ENCODE measurements at regions not wholly inside any gene's neighbourhood (a gene's known extent, or its start where the extent isn't known, plus 50 kb on each side); places are given as distances from the start of the nearest gene placed in this dataset.

- no TSS peak for BruUV-seq (replicated peaks)
- no peaks in the 10 kb centered on the region for H3K27me3 Mint-ChIP-seq (ENCODE audit: unreplicated experiment)
- DNase-seq, result no peak
- TF ChIP-seq CTCF (IDR thresholded peaks at IDR 0.05; ENCODE audit: unreplicated experiment), result no peak
- no peak overlapping the region for H3K27ac Mint-ChIP-seq (ENCODE audit: unreplicated experiment)
- CTCF ChIA-PET, result no interaction called here
- intact Hi-C loops (cut with micrococcal nuclease; ENCODE audit: unreplicated experiment), result no loop called here
- no peak overlapping the region for H3K4me3 Mint-ChIP-seq (ENCODE audit: low read depth, unreplicated experiment)
- peaks cover 8% of the 10 kb centered on the region for H3K4me1 Mint-ChIP-seq (ENCODE audit: low read depth, unreplicated experiment)
- peaks cover 2% of the 10 kb centered on the region for H3K9me3 Mint-ChIP-seq (ENCODE audit: low read depth, unreplicated experiment)
- H3K36me3 Mint-ChIP-seq (ENCODE audit: insufficient read depth, unreplicated experiment), result peaks cover 5% of the 10 kb centered on the region
Observed at GRCh38 chrX:131783555-131784308, 239.4 kb upstream of the STK26 start.

GRCh38 chrX:131789664-131790063 lies 233.4 kb upstream of the STK26 start:
- DNase-seq, result no peak
- CTCF ChIA-PET, result no interaction called here
- intact Hi-C loops (cut with micrococcal nuclease; ENCODE audit: unreplicated experiment), result no loop called here

GRCh38 chrX:131791608-131792355 lies 231.3 kb upstream of the STK26 start:
- CTCF ChIA-PET, result no interaction called here

More at GRCh38 chrX:131789664-131790063, 233.4 kb upstream of the STK26 start:
- Mint-ChIP-seq H3K27me3 (ENCODE audit: unreplicated experiment) (no peaks in the 10 kb centered on the region), H3K4me3 (ENCODE audit: low read depth, unreplicated experiment) (no peak overlapping the region), H3K4me1 (ENCODE audit: low read depth, unreplicated experiment) (no peaks in the 10 kb centered on the region), H3K9me3 (ENCODE audit: low read depth, unreplicated experiment) (peaks cover 5% of the 10 kb centered on the region), H3K27ac (ENCODE audit: unreplicated experiment) (no peak overlapping the region), H3K36me3 (ENCODE audit: insufficient read depth, unreplicated experiment) (peaks cover 5% of the 10 kb centered on the region)
- BruUV-seq (replicated peaks), result no TSS peak
- no peak for TF ChIP-seq CTCF (IDR thresholded peaks at IDR 0.05; ENCODE audit: unreplicated experiment)

GRCh38 chrX:131792356-131792749 lies 230.7 kb upstream of the STK26 start:
- no peak overlapping the region for H3K27ac Mint-ChIP-seq (ENCODE audit: unreplicated experiment)
- no peak for DNase-seq

More at GRCh38 chrX:131791608-131792355, 231.3 kb upstream of the STK26 start:
- H3K4me3 Mint-ChIP-seq (ENCODE audit: low read depth, unreplicated experiment), result no peak overlapping the region
- intact Hi-C loops (cut with micrococcal nuclease; ENCODE audit: unreplicated experiment), result no loop called here
- DNase-seq, result no peak
- H3K4me1 Mint-ChIP-seq (ENCODE audit: low read depth, unreplicated experiment), result no peaks in the 10 kb centered on the region
- H3K9me3 Mint-ChIP-seq (ENCODE audit: low read depth, unreplicated experiment), result peaks cover 5% of the 10 kb centered on the region
- H3K27me3 Mint-ChIP-seq (ENCODE audit: unreplicated experiment), result no peaks in the 10 kb centered on the region
- peaks cover 1% of the 10 kb centered on the region for H3K36me3 Mint-ChIP-seq (ENCODE audit: insufficient read depth, unreplicated experiment)
- no peak overlapping the region for H3K27ac Mint-ChIP-seq (ENCODE audit: unreplicated experiment)
- BruUV-seq (replicated peaks), result no TSS peak
- TF ChIP-seq CTCF (IDR thresholded peaks at IDR 0.05; ENCODE audit: unreplicated experiment), result no peak

More at GRCh38 chrX:131792356-131792749, 230.7 kb upstream of the STK26 start:
- BruUV-seq (replicated peaks), result no TSS peak
- no peak for TF ChIP-seq CTCF (IDR thresholded peaks at IDR 0.05; ENCODE audit: unreplicated experiment)
- CTCF ChIA-PET, result no interaction called here
- intact Hi-C loops (cut with micrococcal nuclease; ENCODE audit: unreplicated experiment), result no loop called here
- Mint-ChIP-seq H3K9me3 (ENCODE audit: low read depth, unreplicated experiment) (peaks cover 5% of the 10 kb centered on the region), H3K27me3 (ENCODE audit: unreplicated experiment) (no peaks in the 10 kb centered on the region), H3K36me3 (ENCODE audit: insufficient read depth, unreplicated experiment) (no peaks in the 10 kb centered on the region), H3K4me1 (ENCODE audit: low read depth, unreplicated experiment) (no peaks in the 10 kb centered on the region), H3K4me3 (ENCODE audit: low read depth, unreplicated experiment) (no peak overlapping the region)

Measured in Calu3 (cell line).